Fibroblast of lung (primary cell): ENCODE measurements at regions not wholly inside any gene's neighbourhood (a gene's known extent, or its start where the extent isn't known, plus 50 kb on each side); places are given as distances from the start of the nearest gene placed in this dataset.
A peak's percentile ranks its signal among the peaks of the same experiment; 100 is the strongest.

Experiments
- DNase-seq, 2 donors: peaks; one replicate each; pipeline versions ENCODE4 v3.0.0 to v3.0.0-alpha.2; 2010; ENCODE audit warnings: low read depth in 2 of 2
- H2AFZ ChIP-seq: 2 replicates; pipeline ENCODE4 v1.5.1; 2012; ENCODE audit warnings: low read length, control low read depth, inconsistent platforms
- H3K27ac ChIP-seq: 2 replicates; pipeline ENCODE4 v1.5.1; 2011; ENCODE audit warnings: low read length, control low read depth; ENCODE audit not compliant: insufficient read depth
- H3K27me3 ChIP-seq: 2 replicates; pipeline ENCODE4 v1.5.1; 2011; ENCODE audit warnings: mild to moderate bottlenecking, low read length; ENCODE audit not compliant: control insufficient read depth, insufficient read depth
- H3K36me3 ChIP-seq: 2 replicates; pipeline ENCODE4 v1.5.1; 2011; ENCODE audit warnings: low read length; ENCODE audit not compliant: control insufficient read depth, insufficient read depth
- H3K4me1 ChIP-seq: 2 replicates; pipeline ENCODE4 v1.5.1; 2011; ENCODE audit warnings: low read length; ENCODE audit not compliant: control insufficient read depth, insufficient read depth; ENCODE audit errors: extremely low read depth
- H3K4me2 ChIP-seq: 2 replicates; pipeline ENCODE4 v1.5.1; 2011; ENCODE audit warnings: low read length, control low read depth; ENCODE audit not compliant: insufficient read depth; ENCODE audit errors: extremely low read depth
- H3K4me3 ChIP-seq, 4 experiments: fragments of 200-600 bp in 1 of 4; sonication (generic) in 1 of 4; replicated peaks in 1 of 4; 2 replicates each; pipeline ENCODE4 v1.5.1; 2011 to 2016; ENCODE audit warnings: low read length in 4 of 4, low read depth in 3 of 4, mild to moderate bottlenecking in 3 of 4, control low read depth in 2 of 4, inconsistent platforms in 1 of 4, mixed read lengths in 1 of 4; ENCODE audit not compliant: insufficient read depth in 1 of 4; ENCODE audit errors: control extremely low read depth in 1 of 4
- H3K79me2 ChIP-seq: 2 replicates; pipeline ENCODE4 v1.5.1; 2012; ENCODE audit warnings: mild to moderate bottlenecking, low read length, inconsistent platforms; ENCODE audit not compliant: control insufficient read depth, insufficient read depth
- H3K9ac ChIP-seq: 2 replicates; pipeline ENCODE4 v1.5.1; 2011; ENCODE audit warnings: mild to moderate bottlenecking, low read length, control low read depth; ENCODE audit not compliant: insufficient read depth
- H3K9me3 ChIP-seq: 2 replicates; pipeline ENCODE4 v1.5.1; 2012; ENCODE audit warnings: low read depth, low read length; ENCODE audit not compliant: control insufficient read depth, insufficient read depth
- H4K20me1 ChIP-seq: 2 replicates; pipeline ENCODE4 v1.5.1; 2011; ENCODE audit warnings: low read length; ENCODE audit not compliant: control insufficient read depth, insufficient read depth; ENCODE audit errors: extremely low read depth
- CTCF ChIP-seq, 2 donors: IDR thresholded peaks in 1 of 2; conservative IDR thresholded peaks in 1 of 2; 1 replicate in 1 of 2; 2 replicates in 1 of 2; pipeline ENCODE4 v1.5.1; 2011 to 2012; ENCODE audit warnings: low read length in 2 of 2, control low read depth in 1 of 2, inconsistent platforms in 1 of 2, low read depth in 1 of 2, mild to moderate bottlenecking in 1 of 2
- EZH2 ChIP-seq: IDR thresholded peaks from 2 replicates; pipeline ENCODE4 v1.5.1; 2012; ENCODE audit warnings: low read length, control low read depth, mild to moderate bottlenecking; ENCODE audit errors: missing control alignments

- Histone ChIP-seq H2AFZ (no peak overlapping the region), H3K79me2 (no peaks in the 10 kb centered on the region), H3K27me3 (no peaks in the 10 kb centered on the region), H3K9ac (no peak overlapping the region), H3K9me3 (no peaks in the 10 kb centered on the region), H3K4me2 (no peak overlapping the region), H3K4me3 (no peak overlapping the region), H3K27ac (no peak overlapping the region), H3K4me1 (no peaks in the 10 kb centered on the region), H4K20me1 (no peaks in the 10 kb centered on the region), H3K36me3 (no peaks in the 10 kb centered on the region)
- peak in 1 of 2 donors; percentile 67 for DNase-seq
- TF ChIP-seq EZH2 (no peak), CTCF (conservative IDR thresholded peaks at IDR 0.05 in 1 of 2, IDR thresholded peaks at IDR 0.05 in 1 of 2; ENCODE audit: low read depth in 1 of 2, low read length in 2 of 2) (no peak)
These were observed 396.7 kb upstream of the RGMA start for GRCh38 chr15:93485438-93486327.

GRCh38 chr15:93483923-93484322, 394.9 kb upstream of the RGMA start:
- Histone ChIP-seq H3K4me1 (no peaks in the 10 kb centered on the region), H3K9me3 (no peaks in the 10 kb centered on the region), H3K36me3 (no peaks in the 10 kb centered on the region), H3K4me2 (no peak overlapping the region), H3K9ac (no peak overlapping the region), H2AFZ (no peak overlapping the region), H3K79me2 (no peaks in the 10 kb centered on the region), H4K20me1 (no peaks in the 10 kb centered on the region), H3K27ac (no peak overlapping the region), H3K4me3 (no peak overlapping the region), H3K27me3 (no peaks in the 10 kb centered on the region)
- no peak for DNase-seq
- TF ChIP-seq EZH2 (no peak), CTCF (conservative IDR thresholded peaks at IDR 0.05 in 1 of 2, IDR thresholded peaks at IDR 0.05 in 1 of 2; ENCODE audit: low read depth in 1 of 2, low read length in 2 of 2) (no peak)

GRCh38 chr15:93482731-93483130, 393.7 kb upstream of the RGMA start:
- Histone ChIP-seq H3K27me3 (no peaks in the 10 kb centered on the region), H3K4me2 (no peak overlapping the region), H3K27ac (no peak overlapping the region), H3K9ac (no peak overlapping the region), H4K20me1 (no peaks in the 10 kb centered on the region), H3K4me1 (no peaks in the 10 kb centered on the region), H3K4me3 (no peak overlapping the region), H3K9me3 (no peaks in the 10 kb centered on the region), H3K36me3 (no peaks in the 10 kb centered on the region), H3K79me2 (no peaks in the 10 kb centered on the region), H2AFZ (no peak overlapping the region)
- TF ChIP-seq EZH2 (no peak), CTCF (conservative IDR thresholded peaks at IDR 0.05 in 1 of 2, IDR thresholded peaks at IDR 0.05 in 1 of 2; ENCODE audit: low read depth in 1 of 2, low read length in 2 of 2) (no peak)
- no peak for DNase-seq
